GM23338 (cell line): ENCODE measurements at regions not wholly inside any gene's neighbourhood (a gene's known extent, or its start where the extent isn't known, plus 50 kb on each side); places are given as distances from the start of the nearest gene placed in this dataset.

Experiments
- ATAC-seq: fragments of 200-7000 bp; cut with Tn5 transposase; 3 replicates; pipeline ENCODE4 v1.9.1; 2020
- DNase-seq: peaks from one replicate; pipeline ENCODE4 v3.0.0-alpha.2; 2015; ENCODE audit warnings: low spot score
- H2AFZ ChIP-seq: fragments of 200-600 bp; sonication (generic); 2 replicates; pipeline ENCODE4 v1.8.0; 2016; ENCODE audit warnings: antibody characterized with exemption, mild to moderate bottlenecking, moderate library complexity
- H3F3A ChIP-seq: fragments of 200-600 bp; sonication (generic); replicated peaks from 2 replicates; pipeline ENCODE4 v1.8.0; 2017; ENCODE audit warnings: antibody characterized with exemption, mixed run types, low read depth
- H3K27ac ChIP-seq: fragments of 200-600 bp; sonication (generic); 2 replicates; pipeline ENCODE4 v1.6.1; 2016; ENCODE audit warnings: low read depth
- H3K27me3 ChIP-seq: fragments of 200-600 bp; sonication (generic); 2 replicates; pipeline ENCODE4 v1.8.0; 2016; ENCODE audit warnings: mild to moderate bottlenecking, mixed run types, moderate library complexity; ENCODE audit not compliant: insufficient read depth
- H3K36me3 ChIP-seq: fragments of 200-600 bp; sonication (generic); 2 replicates; pipeline ENCODE4 v1.8.0; 2016; ENCODE audit warnings: mild to moderate bottlenecking; ENCODE audit not compliant: insufficient read depth
- H3K4me1 ChIP-seq: fragments of 200-600 bp; sonication (generic); 2 replicates; pipeline ENCODE4 v1.8.0; 2016; ENCODE audit warnings: mild to moderate bottlenecking, moderate library complexity; ENCODE audit not compliant: insufficient read depth
- H3K4me2 ChIP-seq: fragments of 200-600 bp; sonication (generic); 2 replicates; pipeline ENCODE4 v1.7.1; 2017; ENCODE audit warnings: mixed run types
- H3K4me3 ChIP-seq: fragments of 200-600 bp; sonication (generic); 2 replicates; pipeline ENCODE4 v1.6.1; 2016; ENCODE audit warnings: mixed run types
- H3K79me2 ChIP-seq: fragments of 200-600 bp; sonication (generic); replicated peaks from 2 replicates; pipeline ENCODE4 v1.8.0; 2017; ENCODE audit warnings: mild to moderate bottlenecking; ENCODE audit not compliant: insufficient read depth
- H3K9me2 ChIP-seq: fragments of 200-600 bp; sonication (generic); 2 replicates; pipeline ENCODE4 v1.8.0; 2017; ENCODE audit not compliant: insufficient read depth
- H4K20me1 ChIP-seq: fragments of 200-600 bp; sonication (generic); replicated peaks from 2 replicates; pipeline ENCODE4 v1.8.0; 2017; ENCODE audit warnings: mild to moderate bottlenecking; ENCODE audit not compliant: insufficient read depth
- H3K27ac Mint-ChIP-seq: 2 replicates; pipeline ENCODE4 v1.8.0; 2020; ENCODE audit warnings: inconsistent platforms, mild to moderate bottlenecking, moderate library complexity, mixed read lengths
- H3K27me3 Mint-ChIP-seq: 3 replicates; pipeline ENCODE4 v1.8.0; 2022; ENCODE audit warnings: low read depth, mild to moderate bottlenecking, moderate library complexity, mixed read lengths, inconsistent platforms; ENCODE audit not compliant: insufficient read depth, poor library complexity
- H3K36me3 Mint-ChIP-seq: 3 replicates; pipeline ENCODE4 v1.8.0; 2021; ENCODE audit warnings: low read depth, mild to moderate bottlenecking, inconsistent platforms, moderate library complexity, mixed read lengths
- H3K4me1 Mint-ChIP-seq: 3 replicates; pipeline ENCODE4 v1.8.0; 2020; ENCODE audit warnings: mild to moderate bottlenecking, inconsistent platforms, mixed read lengths
- H3K4me3 Mint-ChIP-seq: 3 replicates; pipeline ENCODE4 v1.8.0; 2021; ENCODE audit warnings: moderate library complexity, mild to moderate bottlenecking, inconsistent platforms, mixed read lengths
- H3K9me3 Mint-ChIP-seq: 3 replicates; pipeline ENCODE4 v1.8.0; 2020; ENCODE audit warnings: moderate library complexity, mild to moderate bottlenecking, inconsistent platforms, mixed read lengths
- CREB1 ChIP-seq: fragments of 250-450 bp; sonication (Bioruptor Pico); IDR thresholded peaks from 2 replicates; pipeline ENCODE4 v1.5.0; 2020; ENCODE audit warnings: low read depth, mild to moderate bottlenecking, moderate library complexity
- ETS1 ChIP-seq: IDR thresholded peaks from 2 replicates; pipeline ENCODE4 v1.6.1; 2016; ENCODE audit warnings: antibody characterized with exemption
- EZH2 ChIP-seq: fragments of 200-600 bp; sonication (generic); IDR thresholded peaks from one replicate; pipeline ENCODE4 v1.8.0; 2017; ENCODE audit warnings: antibody characterized with exemption, mild to moderate bottlenecking, low read depth; ENCODE audit not compliant: unreplicated experiment
- EZH2phosphoT487 ChIP-seq: fragments of 200-600 bp; sonication (generic); IDR thresholded peaks from one replicate; pipeline ENCODE4 v1.8.1; 2018; ENCODE audit warnings: antibody characterized with exemption; ENCODE audit not compliant: unreplicated experiment
- JUNB ChIP-seq: IDR thresholded peaks from one replicate; pipeline ENCODE4 v1.6.1; 2016; ENCODE audit warnings: antibody characterized with exemption; ENCODE audit not compliant: unreplicated experiment
- NANOG ChIP-seq: IDR thresholded peaks from 2 replicates; pipeline ENCODE4 v1.6.1; 2016; ENCODE audit warnings: antibody characterized with exemption, borderline replicate concordance
- POLR2AphosphoS5 ChIP-seq: IDR thresholded peaks from 2 replicates; pipeline ENCODE4 v1.6.1; 2016; ENCODE audit warnings: antibody characterized with exemption, low read depth
- ZNF114 ChIP-seq: fragments of 250-450 bp; sonication (Bioruptor Pico); IDR thresholded peaks from 2 replicates; pipeline ENCODE4 v1.5.0; 2020; ENCODE audit warnings: mild to moderate bottlenecking, moderate library complexity
- ZNF331 ChIP-seq: fragments of 250-450 bp; sonication (Bioruptor Pico); IDR thresholded peaks from 2 replicates; pipeline ENCODE4 v1.5.0; 2020; ENCODE audit warnings: low read depth, mild to moderate bottlenecking, moderate library complexity
- TF ChIP-seq, protein P1 (sequence below), 2 experiments: fragments of 200-600 bp in 1 of 2; sonication (generic) in 1 of 2; conservative IDR thresholded peaks; 2 replicates each; pipeline versions ENCODE4 v1.5.1 to v1.6.1; 2016 to 2017; ENCODE audit warnings: antibody characterized with exemption in 2 of 2, low read depth in 2 of 2, mild to moderate bottlenecking in 2 of 2, moderate library complexity in 1 of 2
- TF ChIP-seq, protein P2 (sequence below): IDR thresholded peaks from one replicate; pipeline ENCODE4 v1.6.1; 2018; ENCODE audit warnings: antibody characterized with exemption; ENCODE audit not compliant: unreplicated experiment

- H3K27me3 Mint-ChIP-seq = peaks cover 31% of the 10 kb centered on the region
- H3K27ac Mint-ChIP-seq = no peak overlapping the region
- TF ChIP-seq, protein P1, sequence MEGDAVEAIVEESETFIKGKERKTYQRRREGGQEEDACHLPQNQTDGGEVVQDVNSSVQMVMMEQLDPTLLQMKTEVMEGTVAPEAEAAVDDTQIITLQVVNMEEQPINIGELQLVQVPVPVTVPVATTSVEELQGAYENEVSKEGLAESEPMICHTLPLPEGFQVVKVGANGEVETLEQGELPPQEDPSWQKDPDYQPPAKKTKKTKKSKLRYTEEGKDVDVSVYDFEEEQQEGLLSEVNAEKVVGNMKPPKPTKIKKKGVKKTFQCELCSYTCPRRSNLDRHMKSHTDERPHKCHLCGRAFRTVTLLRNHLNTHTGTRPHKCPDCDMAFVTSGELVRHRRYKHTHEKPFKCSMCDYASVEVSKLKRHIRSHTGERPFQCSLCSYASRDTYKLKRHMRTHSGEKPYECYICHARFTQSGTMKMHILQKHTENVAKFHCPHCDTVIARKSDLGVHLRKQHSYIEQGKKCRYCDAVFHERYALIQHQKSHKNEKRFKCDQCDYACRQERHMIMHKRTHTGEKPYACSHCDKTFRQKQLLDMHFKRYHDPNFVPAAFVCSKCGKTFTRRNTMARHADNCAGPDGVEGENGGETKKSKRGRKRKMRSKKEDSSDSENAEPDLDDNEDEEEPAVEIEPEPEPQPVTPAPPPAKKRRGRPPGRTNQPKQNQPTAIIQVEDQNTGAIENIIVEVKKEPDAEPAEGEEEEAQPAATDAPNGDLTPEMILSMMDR (conservative IDR thresholded peaks at IDR 0.05; ENCODE audit: low read depth in 2 of 2) = no peak
- TF ChIP-seq ZNF331 (CRISPR knock-in tag) (no peak), JUNB (no peak), EZH2 (no peak), ZNF114 (CRISPR knock-in tag) (no peak), POLR2AphosphoS5 (no peak), NANOG (no peak), EZH2phosphoT487 (no peak), CREB1 (CRISPR knock-in tag) (no peak), ETS1 (no peak)
- TF ChIP-seq, protein P2, sequence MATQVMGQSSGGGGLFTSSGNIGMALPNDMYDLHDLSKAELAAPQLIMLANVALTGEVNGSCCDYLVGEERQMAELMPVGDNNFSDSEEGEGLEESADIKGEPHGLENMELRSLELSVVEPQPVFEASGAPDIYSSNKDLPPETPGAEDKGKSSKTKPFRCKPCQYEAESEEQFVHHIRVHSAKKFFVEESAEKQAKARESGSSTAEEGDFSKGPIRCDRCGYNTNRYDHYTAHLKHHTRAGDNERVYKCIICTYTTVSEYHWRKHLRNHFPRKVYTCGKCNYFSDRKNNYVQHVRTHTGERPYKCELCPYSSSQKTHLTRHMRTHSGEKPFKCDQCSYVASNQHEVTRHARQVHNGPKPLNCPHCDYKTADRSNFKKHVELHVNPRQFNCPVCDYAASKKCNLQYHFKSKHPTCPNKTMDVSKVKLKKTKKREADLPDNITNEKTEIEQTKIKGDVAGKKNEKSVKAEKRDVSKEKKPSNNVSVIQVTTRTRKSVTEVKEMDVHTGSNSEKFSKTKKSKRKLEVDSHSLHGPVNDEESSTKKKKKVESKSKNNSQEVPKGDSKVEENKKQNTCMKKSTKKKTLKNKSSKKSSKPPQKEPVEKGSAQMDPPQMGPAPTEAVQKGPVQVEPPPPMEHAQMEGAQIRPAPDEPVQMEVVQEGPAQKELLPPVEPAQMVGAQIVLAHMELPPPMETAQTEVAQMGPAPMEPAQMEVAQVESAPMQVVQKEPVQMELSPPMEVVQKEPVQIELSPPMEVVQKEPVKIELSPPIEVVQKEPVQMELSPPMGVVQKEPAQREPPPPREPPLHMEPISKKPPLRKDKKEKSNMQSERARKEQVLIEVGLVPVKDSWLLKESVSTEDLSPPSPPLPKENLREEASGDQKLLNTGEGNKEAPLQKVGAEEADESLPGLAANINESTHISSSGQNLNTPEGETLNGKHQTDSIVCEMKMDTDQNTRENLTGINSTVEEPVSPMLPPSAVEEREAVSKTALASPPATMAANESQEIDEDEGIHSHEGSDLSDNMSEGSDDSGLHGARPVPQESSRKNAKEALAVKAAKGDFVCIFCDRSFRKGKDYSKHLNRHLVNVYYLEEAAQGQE = no peak
Measured at GRCh38 chr22:22787151-22787550, 100.5 kb upstream of the IGLL5 start.

More at GRCh38 chr22:22787151-22787550, 100.5 kb upstream of the IGLL5 start:
- peaks cover 93% of the 10 kb centered on the region for H3K27me3 ChIP-seq
- no peak overlapping the region for H3K4me2 ChIP-seq
- H2AFZ ChIP-seq = no peak overlapping the region
- Mint-ChIP-seq H3K9me3 (no peaks in the 10 kb centered on the region), H3K4me1 (no peaks in the 10 kb centered on the region), H3K4me3 (no peak overlapping the region), H3K36me3 (no peaks in the 10 kb centered on the region)
- no peak for DNase-seq
- no peak overlapping the region for H3K27ac ChIP-seq
- H3K36me3 ChIP-seq = no peaks in the 10 kb centered on the region; the same call in 1 of the 2 replicates
- H3K9me2 ChIP-seq = no peaks in the 10 kb centered on the region
- ATAC-seq = no peak
- no peaks in the 10 kb centered on the region for H4K20me1 ChIP-seq
- H3K79me2 ChIP-seq = no peaks in the 10 kb centered on the region
- no peaks in the 10 kb centered on the region for H3K4me1 ChIP-seq
- no peaks in the 10 kb centered on the region for H3F3A ChIP-seq
- H3K4me3 ChIP-seq = no peak overlapping the region
